ENCODE measurements at regions not wholly inside any gene's neighbourhood (a gene's known extent, or its start where the extent isn't known, plus 50 kb on each side); places are given as distances from the start of the nearest gene placed in this dataset.

DNA sequence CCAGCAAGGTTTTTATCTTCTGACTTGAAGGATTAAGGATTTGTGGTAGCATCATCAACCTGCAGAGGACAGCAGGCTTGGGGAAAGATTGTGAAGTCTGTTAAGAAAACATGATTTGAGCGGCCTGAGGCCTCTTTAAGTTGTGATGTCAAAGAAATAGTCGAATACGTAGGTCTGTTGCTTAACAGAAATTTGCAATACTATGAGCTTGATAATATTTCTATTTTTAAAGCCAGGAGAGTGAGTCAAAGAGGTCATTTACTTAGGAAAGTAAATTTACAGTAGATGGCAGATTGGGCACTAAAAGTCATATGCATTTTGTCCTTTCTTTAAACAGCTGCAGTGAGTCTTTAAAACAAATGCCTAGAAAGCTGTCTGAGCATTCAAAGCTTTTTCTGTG lies 336.3 kb downstream of the DIPK2A start:
- no peak for DNase-seq

DNA sequence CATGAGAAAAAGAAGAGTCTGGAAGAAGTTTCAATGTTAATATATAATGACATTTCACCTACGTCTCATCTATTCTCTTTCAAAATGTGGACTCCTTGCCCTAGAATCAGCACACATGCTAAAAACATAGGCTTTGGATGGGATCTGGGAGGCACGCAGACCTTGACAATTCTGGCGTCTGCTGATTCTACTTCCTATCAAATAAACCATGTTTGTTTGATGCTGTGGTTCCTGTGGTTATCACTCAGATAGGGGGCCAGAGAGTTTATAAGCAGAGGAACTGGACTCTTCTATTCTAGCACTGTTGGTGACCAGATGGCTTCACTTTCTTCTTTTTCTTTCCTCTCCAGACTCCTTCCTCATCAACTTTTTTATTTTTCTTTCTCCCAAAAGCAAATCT lies 336.8 kb downstream of the DIPK2A start:
- DNase-seq: no peak

DNA sequence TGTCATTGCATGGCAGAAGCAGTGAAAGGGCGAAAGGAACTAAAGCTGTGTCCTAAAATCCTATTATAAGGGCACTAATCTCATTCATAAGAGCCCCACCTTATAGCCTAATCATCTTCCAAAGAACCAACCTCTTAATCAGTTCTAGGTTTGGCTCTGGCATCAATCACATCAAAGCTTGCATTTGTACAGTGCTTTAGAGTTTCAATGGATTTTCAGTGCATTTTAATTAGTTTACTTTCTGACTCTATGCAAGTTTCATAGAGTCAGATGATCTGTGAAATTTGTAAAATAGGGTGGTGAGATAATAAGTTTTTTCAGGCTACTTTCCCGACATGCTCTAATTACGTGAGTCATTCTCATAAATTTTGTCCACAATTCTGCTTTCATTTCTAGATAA lies 341.1 kb downstream of the DIPK2A start:
- DNase-seq: no peak

DNA sequence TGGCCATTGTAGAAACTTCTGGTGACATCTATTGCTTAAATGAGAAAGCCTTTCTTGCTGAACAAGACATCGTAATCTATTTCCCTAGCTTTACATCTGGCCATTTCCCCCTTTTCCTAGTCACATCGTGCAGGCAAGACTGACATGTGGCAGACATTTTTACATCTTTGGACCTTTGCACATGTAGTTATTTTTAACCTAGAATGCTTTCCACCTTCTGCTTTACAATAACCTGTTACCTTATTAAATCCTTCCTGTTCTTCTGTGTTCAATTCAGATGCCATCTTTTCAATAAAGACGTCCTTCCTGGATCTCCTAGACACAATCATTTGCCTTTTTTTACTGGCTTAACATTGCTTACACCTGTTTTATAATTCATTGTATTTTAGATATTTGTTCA lies 343.3 kb downstream of the DIPK2A start:
- no peak for DNase-seq

DNA sequence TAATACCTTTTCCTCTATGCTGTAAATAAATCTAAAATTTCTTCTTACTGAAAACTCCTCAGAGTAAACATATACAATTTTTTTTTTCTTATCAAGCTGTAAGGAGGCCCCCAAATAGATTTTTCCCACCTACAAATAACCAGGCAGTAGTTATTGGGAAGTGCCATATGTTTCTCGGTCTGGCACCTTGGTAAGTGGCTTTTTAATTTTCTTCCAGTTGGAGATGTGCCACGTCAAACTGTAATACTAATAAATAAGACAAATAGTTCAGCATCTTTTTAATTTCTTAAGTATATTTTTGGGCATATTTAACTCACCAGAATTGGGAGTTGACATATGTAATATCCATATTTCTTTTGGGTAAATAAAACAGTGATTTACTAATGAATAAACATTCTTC lies 346.3 kb downstream of the DIPK2A start:
- DNase-seq: no peak

DNA sequence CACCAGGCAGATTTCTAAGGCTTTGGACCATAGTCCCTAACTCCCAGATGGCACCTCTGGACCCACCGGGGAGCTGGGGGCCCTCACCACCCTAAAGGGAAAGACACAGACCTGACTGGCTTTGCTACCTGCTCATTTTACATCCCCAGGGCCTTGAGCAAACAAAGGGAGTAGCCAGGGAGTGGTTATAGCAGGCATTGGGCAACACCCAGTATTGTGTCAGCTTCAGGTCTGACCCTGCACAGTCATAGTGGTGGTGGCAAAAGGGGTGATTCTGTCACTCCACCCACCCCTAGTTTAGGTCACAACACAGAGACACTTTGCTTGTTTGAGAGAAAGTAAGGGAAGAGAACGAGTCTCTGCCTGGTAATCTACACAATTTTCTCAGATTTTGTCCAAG lies 352.5 kb downstream of the DIPK2A start:
- DNase-seq: no peak

DNA sequence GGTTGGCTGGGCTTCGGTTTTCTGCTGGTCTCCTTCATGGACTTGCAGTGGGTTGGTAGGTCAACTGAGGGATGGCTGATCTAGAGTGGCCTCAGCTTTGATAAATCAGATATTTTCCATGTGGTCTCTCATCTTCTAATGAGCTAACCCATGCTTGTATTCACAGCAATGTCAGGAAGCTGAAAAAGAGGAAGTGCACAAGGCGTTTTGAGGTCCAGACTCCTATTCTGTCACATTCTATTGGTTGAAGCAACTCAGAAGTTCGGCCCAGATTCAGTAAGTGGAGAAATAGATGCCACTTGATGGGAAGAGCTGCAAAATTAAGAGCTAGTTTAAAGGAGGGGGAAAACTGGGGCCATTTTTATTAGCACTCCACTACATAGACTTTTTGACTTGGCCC lies 361.2 kb downstream of the DIPK2A start:
- DNase-seq: no peak

DNA sequence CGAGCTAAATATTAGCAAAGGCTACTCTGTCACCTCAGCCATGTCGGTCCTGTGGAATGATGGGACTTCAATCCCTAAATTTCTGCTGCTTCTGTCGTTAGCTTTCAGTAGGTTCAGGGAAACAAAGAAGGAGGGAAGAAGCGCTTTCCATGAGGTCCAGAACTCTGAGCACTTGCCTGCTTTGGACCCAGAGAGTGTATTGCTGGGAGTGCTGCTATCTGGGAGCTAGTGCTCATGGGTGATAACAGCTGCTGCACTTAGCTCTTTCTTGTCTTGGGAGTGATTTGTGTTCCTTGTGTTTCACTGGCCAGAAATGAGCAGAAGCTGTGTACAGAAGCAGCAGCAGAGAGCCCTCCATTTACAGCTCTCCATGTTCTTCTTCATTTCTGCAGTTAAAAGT lies 369.8 kb downstream of the DIPK2A start:
- DNase-seq: no peak

DNA sequence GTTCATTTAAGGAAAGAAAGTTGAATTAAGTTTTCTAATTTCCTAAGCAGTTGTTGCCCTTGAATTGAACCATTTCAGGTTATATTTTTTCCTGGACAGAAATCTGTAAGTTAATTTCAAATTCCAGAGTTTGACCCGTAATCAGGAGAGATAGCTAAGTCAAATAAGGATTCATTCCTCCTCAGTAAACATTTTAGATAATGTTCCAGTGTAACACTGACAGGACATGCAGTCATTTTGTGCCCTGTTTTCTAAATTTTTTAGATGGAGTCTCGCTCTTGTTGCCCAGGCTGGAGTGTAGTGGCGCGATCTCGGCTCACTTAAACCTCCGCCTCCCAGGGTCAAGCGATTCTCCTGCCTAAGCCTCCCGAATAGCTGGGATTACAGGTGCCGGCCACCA lies 371.7 kb downstream of the DIPK2A start:
- no peak for DNase-seq

DNA sequence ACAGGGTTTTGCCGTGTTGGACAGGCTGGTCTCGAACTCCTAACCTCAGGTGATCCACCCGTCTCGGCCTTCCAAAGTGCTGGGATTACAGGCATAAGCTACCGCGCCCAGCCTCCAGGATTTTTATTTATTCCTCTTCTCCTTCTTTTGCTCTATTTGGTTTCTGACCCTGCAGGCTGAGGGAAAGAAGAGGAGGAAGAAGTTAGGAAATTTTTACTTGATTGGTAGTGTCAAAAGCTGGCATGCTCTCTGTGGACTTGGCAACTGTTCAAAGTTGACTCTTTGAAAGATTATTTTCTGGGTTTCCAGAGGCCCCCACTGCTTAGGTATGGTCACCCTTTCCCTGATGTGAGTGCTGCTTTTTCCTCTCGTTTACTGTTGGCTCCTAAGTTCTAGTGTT lies 372.2 kb downstream of the DIPK2A start:
- no peak for DNase-seq

DNA sequence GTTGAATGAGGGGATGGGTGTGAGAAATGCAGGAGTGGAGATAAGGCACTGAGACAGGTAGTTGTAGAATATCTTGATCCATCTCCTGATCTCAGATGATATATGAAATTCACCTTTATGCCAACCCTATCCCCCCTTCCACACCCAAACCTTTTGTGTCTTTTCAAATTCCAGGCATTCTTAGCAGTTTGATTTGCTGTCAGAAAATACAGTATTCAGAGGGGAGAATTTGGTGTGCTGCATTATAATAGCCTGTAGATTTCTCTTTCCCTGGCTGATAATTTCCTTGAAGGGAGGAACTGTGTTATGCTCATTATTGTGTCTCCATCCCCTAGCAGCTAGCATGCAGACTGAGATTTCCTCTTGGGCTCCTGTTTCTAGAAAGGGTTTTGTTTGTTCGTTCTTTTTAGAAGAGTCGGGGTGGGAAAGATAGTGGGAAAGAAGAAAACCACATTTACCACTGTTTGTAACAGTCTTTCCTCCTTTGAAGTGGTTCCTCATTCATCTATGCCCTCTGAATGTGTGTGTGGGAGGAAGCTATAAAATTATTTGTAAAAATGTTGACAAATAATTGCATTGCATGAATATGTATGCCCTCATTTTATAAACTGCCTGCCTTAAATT lies 373.4 kb downstream of the DIPK2A start:
- peak in 1 of 5 experiments; percentile 4 for DNase-seq

DNA sequence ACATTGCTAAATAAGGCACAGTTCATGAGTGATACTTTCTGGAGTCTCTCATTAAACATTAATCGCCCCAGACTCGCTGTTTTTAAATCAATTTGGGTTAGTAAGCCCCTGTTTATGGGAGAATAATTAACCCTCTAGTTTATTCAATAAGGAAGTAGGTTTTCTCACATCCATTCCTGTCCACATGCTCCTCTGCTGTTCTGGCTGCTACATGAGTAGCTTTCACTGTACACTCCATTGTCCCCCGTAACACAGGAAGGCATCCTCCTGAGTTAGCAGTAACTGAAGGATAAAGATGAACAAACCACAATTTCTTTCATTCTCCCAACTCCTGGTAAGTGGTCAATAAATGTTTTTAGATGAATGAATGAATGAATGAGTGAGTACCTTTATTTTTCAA lies 378.5 kb downstream of the DIPK2A start:
- no peak for DNase-seq

DNA sequence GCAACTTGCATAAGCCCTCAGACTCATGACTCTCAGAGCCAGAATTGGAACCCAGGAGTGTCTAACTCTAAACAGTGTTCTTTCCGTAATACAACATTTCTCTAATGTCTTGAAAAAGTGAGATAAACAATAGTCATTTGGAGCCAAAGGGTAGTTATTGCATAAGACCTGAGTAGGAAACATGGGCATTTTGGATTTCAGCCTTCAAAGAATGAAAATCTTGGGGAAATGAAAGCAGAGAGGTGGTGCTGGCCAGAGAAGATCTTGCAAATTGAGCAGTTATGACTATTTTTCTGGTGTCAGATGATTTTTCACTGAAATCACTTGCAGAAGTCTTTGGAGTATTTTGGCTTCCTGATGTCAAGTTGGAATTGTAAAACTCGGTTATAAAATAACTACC lies 379.4 kb downstream of the DIPK2A start:
- DNase-seq: no peak

DNA sequence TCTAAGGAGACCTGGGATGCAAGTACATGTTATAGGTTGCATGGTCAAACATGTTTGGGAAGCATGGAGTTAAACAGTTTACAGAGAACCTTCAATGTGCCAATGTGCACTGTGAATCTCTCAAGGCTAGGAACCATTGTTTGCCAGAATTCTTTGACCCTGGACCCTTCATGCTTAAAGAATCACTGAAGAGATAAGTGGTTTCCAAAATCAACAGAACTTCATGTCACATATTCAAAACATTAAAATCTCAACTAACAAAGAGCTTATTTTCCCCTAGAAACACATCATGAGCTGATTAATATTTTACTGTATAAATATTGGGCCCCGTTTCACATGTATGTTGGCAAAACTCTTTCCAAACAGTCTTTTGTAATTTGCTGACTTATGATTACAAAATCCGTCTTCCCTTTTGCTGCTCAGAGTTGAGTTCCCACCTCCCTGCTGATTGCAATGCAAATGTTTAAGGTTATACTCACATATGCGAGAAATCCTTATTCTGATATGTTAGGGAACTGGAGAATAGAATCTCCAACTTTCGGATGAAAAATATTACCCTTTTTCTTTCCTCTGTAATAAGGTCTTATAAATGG lies 380.2 kb downstream of the DIPK2A start:
- no peak for DNase-seq

DNA sequence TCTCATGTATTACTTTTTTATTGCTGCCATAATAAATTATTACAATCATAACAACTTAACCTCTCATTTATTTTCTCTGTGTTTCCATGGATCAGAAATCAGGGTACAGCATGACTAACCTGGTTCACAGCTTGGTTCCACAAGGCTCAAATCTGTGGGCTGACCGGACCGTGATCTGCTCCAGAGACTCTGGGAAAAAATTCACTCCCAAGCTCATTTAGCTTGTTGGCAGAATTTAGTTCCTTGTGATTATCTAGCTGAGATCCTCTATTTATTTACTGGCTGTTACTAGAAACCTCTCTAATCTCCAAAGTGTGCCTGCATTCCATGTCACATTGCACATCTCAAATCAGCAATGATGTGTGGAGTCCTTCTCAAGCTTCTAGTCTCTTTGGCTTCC lies 386.6 kb downstream of the DIPK2A start:
- no peak for DNase-seq

DNA sequence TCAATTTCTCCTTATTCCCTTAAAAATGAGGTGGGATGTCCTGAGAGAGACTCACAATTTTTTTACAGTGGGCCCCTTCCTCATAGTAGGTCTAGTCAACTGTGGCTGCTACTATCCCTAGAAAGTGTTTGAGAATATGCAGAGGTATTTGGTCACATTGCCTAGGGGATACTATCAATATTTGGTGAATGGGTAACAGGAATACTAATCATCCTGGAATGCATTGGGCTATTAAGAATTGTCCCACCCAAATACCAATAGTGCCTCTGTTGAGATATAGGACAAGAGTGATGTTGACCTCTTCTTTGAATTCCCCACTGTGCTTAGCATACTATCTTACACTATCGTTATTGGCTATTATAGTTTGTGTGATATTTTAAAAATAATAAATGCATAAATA lies 389.4 kb downstream of the DIPK2A start:
- no peak for DNase-seq

DNA sequence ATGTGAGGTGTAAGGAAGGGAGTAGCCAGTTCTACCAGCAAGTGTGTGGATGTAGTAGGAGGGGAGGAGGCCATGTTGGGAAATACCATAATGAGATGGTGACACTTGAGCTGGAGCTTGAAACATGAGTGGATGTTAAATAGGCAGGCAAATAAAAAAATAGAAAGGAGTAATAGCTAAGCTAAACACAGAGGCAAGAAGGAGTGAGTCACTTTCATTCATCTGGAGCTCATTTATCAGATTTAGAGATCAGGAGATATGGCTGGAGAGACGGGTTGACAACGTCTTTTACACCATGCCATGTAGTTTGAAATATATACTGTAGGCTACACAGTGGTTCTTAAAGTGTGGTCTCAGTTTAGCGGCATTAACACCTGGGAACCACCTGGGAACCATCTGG lies 390.5 kb downstream of the DIPK2A start:
- no peak for DNase-seq

DNA sequence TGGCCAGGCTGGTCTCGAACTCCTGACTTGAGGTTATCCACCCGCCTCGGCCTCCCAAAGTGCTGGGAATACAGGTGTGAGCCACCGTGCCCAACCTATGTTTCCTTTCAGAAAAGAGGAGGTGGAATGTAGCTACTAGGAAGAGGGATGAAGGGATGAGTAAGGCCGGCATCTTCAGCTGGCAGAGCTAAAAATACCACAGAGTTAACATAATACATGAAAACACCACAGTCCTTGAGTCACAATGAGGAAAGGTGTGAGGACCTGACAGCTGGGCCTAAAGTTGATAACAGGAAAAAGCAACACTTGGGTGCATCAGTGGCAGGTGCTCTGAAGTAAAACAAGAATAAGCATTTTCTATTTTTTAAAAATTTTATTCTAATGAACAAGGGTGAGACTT lies 392.2 kb downstream of the DIPK2A start:
- DNase-seq: no peak

DNA sequence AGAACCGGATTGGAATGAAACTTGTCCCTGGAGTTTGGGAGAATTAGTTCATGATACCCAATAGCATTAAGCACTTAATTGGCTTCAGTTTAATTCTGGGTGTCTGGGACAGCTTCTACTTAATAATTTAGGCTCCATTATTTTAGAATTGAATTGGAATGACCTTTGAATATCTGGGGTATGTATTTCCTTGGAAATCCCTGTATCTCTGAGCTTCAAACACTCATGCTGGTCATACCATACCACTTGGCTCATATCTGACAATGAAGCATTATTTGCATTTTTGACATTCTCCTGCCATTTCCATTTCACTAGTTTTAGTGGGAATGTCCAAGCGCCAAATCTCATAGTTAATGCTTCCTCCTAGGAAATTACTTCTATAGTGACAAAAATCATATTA lies 393.1 kb downstream of the DIPK2A start:
- no peak for DNase-seq

DNA sequence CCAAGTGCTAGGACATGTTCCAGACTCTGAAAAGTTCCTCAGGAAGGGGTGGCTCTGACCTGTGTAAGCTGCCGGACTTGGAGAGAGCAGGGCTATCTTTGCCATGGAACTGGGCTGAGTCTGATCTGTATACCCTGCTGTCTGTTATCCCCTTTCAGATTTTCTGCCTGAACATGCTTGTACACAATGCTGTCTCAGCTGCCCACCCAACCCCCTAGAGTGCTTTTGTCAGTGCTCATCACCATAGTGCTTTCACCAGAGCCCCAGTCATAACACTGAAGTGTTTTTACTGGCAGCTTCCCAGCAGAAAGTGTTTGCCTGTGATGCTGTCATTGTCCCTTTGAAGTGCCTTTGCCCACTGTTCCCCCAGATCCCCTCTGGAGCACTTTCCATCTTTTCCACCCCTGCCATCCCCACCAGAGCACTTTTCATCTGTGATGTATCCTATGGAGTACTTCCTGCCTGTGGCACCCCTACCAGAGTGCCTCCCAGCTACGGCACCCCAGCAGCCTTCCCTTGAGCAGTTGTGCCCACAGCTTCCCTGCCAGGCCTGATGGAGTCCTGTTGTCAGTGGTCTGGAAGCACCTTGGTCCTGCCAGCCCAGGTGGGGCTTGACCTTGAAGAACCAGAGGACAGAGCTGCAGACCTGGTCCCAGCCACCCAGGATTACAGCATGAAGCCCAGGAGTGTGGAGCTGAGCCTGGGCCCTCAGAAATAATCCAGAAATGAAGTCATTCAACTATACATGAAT lies 397.7 kb downstream of the DIPK2A start:
- no peak for DNase-seq

DNA sequence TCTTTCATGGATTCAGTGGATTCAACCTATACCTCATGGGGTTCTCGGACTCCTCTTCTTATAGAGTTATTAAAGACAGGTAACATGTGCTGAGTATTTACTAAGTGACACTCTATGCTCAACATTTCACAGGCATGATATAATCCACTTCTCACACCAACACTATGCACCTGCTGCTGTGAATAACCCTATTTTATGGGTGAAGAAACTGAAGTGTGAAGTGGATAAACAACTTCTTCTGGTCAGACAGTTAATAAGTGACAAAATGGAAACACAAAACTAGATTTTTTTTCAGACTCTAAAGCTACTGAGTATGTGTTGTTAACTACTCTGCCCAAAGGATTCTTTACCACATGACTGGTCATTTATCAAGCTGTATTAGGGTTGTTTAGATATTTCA lies 403.5 kb downstream of the DIPK2A start:
- DNase-seq: no peak

DNA sequence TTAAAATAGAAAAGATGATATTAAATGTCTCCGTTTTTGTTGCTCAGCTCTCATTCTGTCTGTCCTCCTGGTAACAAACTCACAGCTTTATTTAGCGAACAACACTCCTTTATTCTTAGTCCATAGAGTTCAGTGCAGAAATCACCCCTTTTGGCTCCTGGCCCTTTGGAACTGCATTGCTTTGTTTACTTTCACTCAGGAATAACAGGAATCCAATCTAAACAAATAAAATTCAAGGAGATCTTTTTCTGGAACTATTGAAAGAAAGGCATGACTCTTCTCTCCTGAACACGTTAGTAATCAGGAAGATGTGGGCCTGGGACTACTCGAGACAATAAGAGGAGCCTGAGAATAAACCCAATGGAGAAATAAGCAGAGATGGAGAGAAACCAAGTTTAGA lies 409.2 kb downstream of the DIPK2A start:
- DNase-seq: no peak

DNA sequence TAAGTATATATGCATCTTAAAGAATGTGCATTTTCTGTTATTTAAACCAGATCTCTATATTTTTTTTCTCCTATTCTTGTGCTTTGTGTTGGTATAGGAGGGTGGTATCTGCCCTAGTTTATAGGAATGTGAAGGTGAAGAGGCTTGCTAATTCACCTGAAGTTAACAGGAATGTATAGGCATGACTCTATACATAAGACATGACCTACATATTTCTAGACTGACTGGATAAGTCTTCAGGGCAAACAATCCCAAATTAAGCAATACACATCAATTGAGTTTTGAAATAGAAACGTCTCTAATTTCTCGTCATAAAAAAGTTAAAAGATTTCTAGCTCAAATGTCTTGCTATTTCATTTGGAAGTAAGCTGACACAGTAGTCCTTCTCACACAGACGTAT lies 410.0 kb downstream of the DIPK2A start:
- no peak for DNase-seq

DNA sequence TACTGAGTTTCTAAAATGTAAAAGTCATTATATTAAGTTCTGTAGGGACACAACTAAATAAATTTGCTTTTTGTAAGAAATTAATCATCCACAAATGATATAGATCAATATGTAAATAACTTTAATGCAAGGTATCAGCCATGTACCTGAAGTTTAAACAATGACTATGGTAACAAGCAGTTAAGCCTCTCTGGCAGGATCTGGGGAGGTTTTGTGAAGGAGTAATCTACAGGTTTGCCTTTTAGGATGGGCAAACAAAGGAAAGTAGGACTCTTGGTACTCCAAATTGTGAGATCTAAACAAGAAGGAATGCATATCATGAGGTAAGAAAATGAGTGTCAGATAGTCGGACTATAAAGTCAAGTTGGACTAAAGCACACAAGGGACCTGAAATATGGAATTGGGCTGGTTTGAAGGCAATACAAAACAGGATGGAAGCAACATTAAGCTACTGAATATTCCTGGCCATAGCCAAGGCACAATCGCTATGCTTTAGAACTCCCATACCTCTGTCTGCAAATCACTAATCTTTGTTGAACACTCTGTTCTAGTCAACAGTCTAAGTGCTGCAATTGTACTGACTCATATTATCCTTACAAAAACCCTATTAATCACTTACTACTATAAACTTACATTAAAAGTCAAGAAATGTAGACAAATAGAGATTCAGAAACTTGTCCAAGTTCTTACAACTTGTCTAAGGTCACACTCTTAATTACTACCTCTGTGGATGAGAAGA lies 412.8 kb downstream of the DIPK2A start:
- no peak for DNase-seq
